ENCODE measurements at regions not wholly inside any gene's neighbourhood (a gene's known extent, or its start where the extent isn't known, plus 50 kb on each side); places are given as distances from the start of the nearest gene placed in this dataset.

DNA sequence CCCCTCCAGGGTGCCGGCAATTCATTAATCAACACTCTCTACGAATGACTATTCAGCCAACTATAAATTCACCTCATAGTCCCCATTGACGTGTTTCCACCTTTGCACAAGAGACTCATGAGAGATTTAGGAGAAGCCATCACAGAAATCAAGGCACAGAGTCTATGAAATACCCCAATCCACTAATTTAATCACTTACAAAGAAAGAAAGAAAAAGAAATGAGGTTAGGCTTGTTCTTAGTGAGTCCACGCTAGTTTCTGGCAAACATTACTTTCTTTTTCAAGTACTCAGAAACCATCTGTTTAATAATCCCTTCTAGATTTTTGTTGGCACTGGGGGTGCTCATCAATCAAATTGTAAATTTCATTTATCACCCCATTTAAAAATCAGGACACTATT, 125.2 kb upstream of the ADPGK start (continued):
- TF ChIP-seq, protein P1, sequence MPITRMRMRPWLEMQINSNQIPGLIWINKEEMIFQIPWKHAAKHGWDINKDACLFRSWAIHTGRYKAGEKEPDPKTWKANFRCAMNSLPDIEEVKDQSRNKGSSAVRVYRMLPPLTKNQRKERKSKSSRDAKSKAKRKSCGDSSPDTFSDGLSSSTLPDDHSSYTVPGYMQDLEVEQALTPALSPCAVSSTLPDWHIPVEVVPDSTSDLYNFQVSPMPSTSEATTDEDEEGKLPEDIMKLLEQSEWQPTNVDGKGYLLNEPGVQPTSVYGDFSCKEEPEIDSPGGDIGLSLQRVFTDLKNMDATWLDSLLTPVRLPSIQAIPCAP (CRISPR knock-in tag; IDR thresholded peaks at IDR 0.05): no peak
- TF ChIP-seq ZNF263 (CRISPR knock-in tag; IDR thresholded peaks at IDR 0.05; ENCODE audit: low read depth): no peak
- TF ChIP-seq, protein P2, sequence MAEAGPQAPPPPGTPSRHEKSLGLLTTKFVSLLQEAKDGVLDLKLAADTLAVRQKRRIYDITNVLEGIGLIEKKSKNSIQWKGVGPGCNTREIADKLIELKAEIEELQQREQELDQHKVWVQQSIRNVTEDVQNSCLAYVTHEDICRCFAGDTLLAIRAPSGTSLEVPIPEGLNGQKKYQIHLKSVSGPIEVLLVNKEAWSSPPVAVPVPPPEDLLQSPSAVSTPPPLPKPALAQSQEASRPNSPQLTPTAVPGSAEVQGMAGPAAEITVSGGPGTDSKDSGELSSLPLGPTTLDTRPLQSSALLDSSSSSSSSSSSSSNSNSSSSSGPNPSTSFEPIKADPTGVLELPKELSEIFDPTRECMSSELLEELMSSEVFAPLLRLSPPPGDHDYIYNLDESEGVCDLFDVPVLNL (CRISPR knock-in tag; IDR thresholded peaks at IDR 0.05; ENCODE audit: borderline replicate concordance, low read depth): no peak
- TF ChIP-seq SOX15 (CRISPR knock-in tag; IDR thresholded peaks at IDR 0.05): no peak
- TF ChIP-seq, protein P3, sequence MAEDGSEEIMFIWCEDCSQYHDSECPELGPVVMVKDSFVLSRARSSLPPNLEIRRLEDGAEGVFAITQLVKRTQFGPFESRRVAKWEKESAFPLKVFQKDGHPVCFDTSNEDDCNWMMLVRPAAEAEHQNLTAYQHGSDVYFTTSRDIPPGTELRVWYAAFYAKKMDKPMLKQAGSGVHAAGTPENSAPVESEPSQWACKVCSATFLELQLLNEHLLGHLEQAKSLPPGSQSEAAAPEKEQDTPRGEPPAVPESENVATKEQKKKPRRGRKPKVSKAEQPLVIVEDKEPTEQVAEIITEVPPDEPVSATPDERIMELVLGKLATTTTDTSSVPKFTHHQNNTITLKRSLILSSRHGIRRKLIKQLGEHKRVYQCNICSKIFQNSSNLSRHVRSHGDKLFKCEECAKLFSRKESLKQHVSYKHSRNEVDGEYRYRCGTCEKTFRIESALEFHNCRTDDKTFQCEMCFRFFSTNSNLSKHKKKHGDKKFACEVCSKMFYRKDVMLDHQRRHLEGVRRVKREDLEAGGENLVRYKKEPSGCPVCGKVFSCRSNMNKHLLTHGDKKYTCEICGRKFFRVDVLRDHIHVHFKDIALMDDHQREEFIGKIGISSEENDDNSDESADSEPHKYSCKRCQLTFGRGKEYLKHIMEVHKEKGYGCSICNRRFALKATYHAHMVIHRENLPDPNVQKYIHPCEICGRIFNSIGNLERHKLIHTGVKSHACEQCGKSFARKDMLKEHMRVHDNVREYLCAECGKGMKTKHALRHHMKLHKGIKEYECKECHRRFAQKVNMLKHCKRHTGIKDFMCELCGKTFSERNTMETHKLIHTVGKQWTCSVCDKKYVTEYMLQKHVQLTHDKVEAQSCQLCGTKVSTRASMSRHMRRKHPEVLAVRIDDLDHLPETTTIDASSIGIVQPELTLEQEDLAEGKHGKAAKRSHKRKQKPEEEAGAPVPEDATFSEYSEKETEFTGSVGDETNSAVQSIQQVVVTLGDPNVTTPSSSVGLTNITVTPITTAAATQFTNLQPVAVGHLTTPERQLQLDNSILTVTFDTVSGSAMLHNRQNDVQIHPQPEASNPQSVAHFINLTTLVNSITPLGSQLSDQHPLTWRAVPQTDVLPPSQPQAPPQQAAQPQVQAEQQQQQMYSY (CRISPR knock-in tag; IDR thresholded peaks at IDR 0.05): no peak
- TF ChIP-seq, protein P4, sequence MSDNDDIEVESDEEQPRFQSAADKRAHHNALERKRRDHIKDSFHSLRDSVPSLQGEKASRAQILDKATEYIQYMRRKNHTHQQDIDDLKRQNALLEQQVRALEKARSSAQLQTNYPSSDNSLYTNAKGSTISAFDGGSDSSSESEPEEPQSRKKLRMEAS (CRISPR knock-in tag; IDR thresholded peaks at IDR 0.05): no peak
- no peak for TF ChIP-seq RELA (CRISPR knock-in tag; IDR thresholded peaks at IDR 0.05; ENCODE audit: borderline replicate concordance)
- TF ChIP-seq PRRX2 (CRISPR knock-in tag; IDR thresholded peaks at IDR 0.05): no peak

DNA sequence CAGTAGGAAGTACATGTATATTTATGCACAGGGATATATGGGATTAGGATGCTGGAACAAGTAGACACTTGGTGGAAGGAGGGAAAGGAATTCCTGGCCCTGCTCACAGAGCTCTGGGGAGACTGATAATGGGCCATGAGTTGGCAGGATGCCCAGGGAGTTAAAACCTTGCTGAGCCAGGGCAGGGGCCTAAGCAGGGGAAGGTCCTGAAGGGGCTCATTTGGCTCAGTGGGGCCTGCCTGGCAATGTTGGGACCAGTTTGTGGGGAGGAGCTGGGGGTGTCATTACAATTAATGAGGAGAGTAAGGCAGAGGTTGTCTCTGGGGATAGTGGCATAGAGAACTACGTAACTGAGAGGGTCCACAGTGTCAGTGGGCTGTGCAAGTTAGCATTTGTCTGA, 124.2 kb upstream of the ADPGK start:
- TF ChIP-seq NR2C2 (CRISPR knock-in tag; IDR thresholded peaks at IDR 0.05): no peak
- no peak for TF ChIP-seq TEAD4 (CRISPR knock-in tag; IDR thresholded peaks at IDR 0.05)
- no peak for TF ChIP-seq IRF2 (CRISPR knock-in tag; IDR thresholded peaks at IDR 0.05; ENCODE audit: borderline replicate concordance, low read depth)
- no peak for TF ChIP-seq GTF2I (CRISPR knock-in tag; conservative IDR thresholded peaks at IDR 0.05)
- TF ChIP-seq, protein P5, sequence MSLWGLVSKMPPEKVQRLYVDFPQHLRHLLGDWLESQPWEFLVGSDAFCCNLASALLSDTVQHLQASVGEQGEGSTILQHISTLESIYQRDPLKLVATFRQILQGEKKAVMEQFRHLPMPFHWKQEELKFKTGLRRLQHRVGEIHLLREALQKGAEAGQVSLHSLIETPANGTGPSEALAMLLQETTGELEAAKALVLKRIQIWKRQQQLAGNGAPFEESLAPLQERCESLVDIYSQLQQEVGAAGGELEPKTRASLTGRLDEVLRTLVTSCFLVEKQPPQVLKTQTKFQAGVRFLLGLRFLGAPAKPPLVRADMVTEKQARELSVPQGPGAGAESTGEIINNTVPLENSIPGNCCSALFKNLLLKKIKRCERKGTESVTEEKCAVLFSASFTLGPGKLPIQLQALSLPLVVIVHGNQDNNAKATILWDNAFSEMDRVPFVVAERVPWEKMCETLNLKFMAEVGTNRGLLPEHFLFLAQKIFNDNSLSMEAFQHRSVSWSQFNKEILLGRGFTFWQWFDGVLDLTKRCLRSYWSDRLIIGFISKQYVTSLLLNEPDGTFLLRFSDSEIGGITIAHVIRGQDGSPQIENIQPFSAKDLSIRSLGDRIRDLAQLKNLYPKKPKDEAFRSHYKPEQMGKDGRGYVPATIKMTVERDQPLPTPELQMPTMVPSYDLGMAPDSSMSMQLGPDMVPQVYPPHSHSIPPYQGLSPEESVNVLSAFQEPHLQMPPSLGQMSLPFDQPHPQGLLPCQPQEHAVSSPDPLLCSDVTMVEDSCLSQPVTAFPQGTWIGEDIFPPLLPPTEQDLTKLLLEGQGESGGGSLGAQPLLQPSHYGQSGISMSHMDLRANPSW (CRISPR knock-in tag; conservative IDR thresholded peaks at IDR 0.05; ENCODE audit: low read depth): no peak
- no peak for TF ChIP-seq FOXP1 (CRISPR knock-in tag; IDR thresholded peaks at IDR 0.05; ENCODE audit: borderline replicate concordance)
- no peak for TF ChIP-seq NFYB (CRISPR knock-in tag; conservative IDR thresholded peaks at IDR 0.05; ENCODE audit: low read depth)
- no peak for TF ChIP-seq NFE2L1 (CRISPR knock-in tag; IDR thresholded peaks at IDR 0.05)
- no peak for TF ChIP-seq NR1H2 (CRISPR knock-in tag; IDR thresholded peaks at IDR 0.05)
- no peak for TF ChIP-seq SP1 (CRISPR knock-in tag; conservative IDR thresholded peaks at IDR 0.05)
- no peak for TF ChIP-seq ZNF232 (CRISPR knock-in tag; IDR thresholded peaks at IDR 0.05)
- no peak for TF ChIP-seq RELA (CRISPR knock-in tag; IDR thresholded peaks at IDR 0.05; ENCODE audit: borderline replicate concordance)
- TF ChIP-seq, protein P6, sequence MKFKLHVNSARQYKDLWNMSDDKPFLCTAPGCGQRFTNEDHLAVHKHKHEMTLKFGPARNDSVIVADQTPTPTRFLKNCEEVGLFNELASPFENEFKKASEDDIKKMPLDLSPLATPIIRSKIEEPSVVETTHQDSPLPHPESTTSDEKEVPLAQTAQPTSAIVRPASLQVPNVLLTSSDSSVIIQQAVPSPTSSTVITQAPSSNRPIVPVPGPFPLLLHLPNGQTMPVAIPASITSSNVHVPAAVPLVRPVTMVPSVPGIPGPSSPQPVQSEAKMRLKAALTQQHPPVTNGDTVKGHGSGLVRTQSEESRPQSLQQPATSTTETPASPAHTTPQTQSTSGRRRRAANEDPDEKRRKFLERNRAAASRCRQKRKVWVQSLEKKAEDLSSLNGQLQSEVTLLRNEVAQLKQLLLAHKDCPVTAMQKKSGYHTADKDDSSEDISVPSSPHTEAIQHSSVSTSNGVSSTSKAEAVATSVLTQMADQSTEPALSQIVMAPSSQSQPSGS (CRISPR knock-in tag; IDR thresholded peaks at IDR 0.05; ENCODE audit: borderline replicate concordance, low read depth): no peak
- no peak for TF ChIP-seq OVOL2 (CRISPR knock-in tag; IDR thresholded peaks at IDR 0.05; ENCODE audit: borderline replicate concordance)
- TF ChIP-seq CBFB (CRISPR knock-in tag; IDR thresholded peaks at IDR 0.05; ENCODE audit: low read depth): no peak
- no peak for DNase-seq (ENCODE audit: low spot score)
- no peak overlapping the region for H3K27ac Mint-ChIP-seq
- CTCF ChIA-PET: no interaction called here
- no peak overlapping the region for H3K4me3 Mint-ChIP-seq
- no peaks in the 10 kb centered on the region for H3K36me3 Mint-ChIP-seq
- no peak for ATAC-seq
- H3K27me3 Mint-ChIP-seq (ENCODE audit: low read depth): no peaks in the 10 kb centered on the region
- no peaks in the 10 kb centered on the region for H3K9me3 Mint-ChIP-seq
- H3K4me1 Mint-ChIP-seq: no peaks in the 10 kb centered on the region
- POLR2A ChIA-PET: no interaction called here
